ENCODE measurements at regions not wholly inside any gene's neighbourhood (a gene's known extent, or its start where the extent isn't known, plus 50 kb on each side); places are given as distances from the start of the nearest gene placed in this dataset.

DNA sequence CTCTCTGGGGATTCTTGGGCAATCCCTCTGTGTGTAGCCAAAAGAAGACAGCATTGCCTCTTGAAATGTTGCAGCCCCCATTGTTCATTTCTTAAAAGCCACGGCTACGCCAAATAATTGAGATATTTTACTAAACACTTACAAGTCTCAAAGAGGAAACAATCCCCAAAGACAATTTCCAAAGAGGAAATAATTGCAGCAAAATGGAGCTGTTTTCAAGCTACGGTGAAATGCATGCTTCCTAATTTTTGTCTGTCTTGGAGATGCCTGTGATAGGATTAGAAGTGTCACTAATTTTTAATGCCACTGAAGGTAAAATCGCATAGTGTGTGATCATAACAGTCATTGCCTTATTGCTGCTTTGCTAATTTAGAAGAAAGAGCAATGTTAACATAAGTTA is 72.9 kb upstream of the NAMPT start:
- no peaks in the 10 kb centered on the region for H3K4me1 Mint-ChIP-seq (ENCODE audit: unreplicated experiment)
- no peak overlapping the region for H3K27ac Mint-ChIP-seq (ENCODE audit: unreplicated experiment)
- DNase-seq (ENCODE audit: extremely low spot score, unreplicated experiment): peak; percentile 19
- H3K27me3 Mint-ChIP-seq (ENCODE audit: unreplicated experiment): peaks cover 47% of the 10 kb centered on the region
- H3K36me3 Mint-ChIP-seq (ENCODE audit: unreplicated experiment): no peaks in the 10 kb centered on the region
- no peaks in the 10 kb centered on the region for H3K9me3 Mint-ChIP-seq (ENCODE audit: unreplicated experiment)
- H3K4me3 Mint-ChIP-seq (ENCODE audit: unreplicated experiment): no peak overlapping the region
- TF ChIP-seq, protein P1, sequence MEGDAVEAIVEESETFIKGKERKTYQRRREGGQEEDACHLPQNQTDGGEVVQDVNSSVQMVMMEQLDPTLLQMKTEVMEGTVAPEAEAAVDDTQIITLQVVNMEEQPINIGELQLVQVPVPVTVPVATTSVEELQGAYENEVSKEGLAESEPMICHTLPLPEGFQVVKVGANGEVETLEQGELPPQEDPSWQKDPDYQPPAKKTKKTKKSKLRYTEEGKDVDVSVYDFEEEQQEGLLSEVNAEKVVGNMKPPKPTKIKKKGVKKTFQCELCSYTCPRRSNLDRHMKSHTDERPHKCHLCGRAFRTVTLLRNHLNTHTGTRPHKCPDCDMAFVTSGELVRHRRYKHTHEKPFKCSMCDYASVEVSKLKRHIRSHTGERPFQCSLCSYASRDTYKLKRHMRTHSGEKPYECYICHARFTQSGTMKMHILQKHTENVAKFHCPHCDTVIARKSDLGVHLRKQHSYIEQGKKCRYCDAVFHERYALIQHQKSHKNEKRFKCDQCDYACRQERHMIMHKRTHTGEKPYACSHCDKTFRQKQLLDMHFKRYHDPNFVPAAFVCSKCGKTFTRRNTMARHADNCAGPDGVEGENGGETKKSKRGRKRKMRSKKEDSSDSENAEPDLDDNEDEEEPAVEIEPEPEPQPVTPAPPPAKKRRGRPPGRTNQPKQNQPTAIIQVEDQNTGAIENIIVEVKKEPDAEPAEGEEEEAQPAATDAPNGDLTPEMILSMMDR (IDR thresholded peaks at IDR 0.05): no peak

DNA sequence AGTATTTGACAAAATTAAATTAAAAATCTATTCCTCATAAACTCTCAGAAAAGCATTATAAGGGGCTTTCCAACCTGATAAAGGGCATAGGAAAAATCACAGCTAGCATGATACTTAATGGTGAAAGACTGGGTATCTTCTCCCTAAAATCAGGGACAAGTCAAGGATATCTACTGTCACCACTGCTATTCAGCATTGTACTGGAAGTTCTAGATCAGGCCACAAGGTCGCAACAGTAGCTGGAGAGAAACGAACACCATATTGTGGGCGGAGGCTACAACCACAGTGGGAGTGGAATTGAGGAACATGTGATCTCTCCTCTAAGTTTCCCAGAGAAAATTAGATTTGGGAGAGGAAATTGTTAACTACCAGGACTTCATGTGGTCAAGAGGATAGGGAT is 70.0 kb upstream of the NAMPT start:
- Mint-ChIP-seq H3K4me3 (ENCODE audit: unreplicated experiment) (no peak overlapping the region), H3K9me3 (ENCODE audit: unreplicated experiment) (no peaks in the 10 kb centered on the region), H3K36me3 (ENCODE audit: unreplicated experiment) (no peaks in the 10 kb centered on the region), H3K4me1 (ENCODE audit: unreplicated experiment) (no peaks in the 10 kb centered on the region), H3K27me3 (ENCODE audit: unreplicated experiment) (peaks cover 32% of the 10 kb centered on the region), H3K27ac (ENCODE audit: unreplicated experiment) (no peak overlapping the region)
- DNase-seq (ENCODE audit: extremely low spot score, unreplicated experiment): no peak
- TF ChIP-seq, protein P1 (IDR thresholded peaks at IDR 0.05): no peak

DNA sequence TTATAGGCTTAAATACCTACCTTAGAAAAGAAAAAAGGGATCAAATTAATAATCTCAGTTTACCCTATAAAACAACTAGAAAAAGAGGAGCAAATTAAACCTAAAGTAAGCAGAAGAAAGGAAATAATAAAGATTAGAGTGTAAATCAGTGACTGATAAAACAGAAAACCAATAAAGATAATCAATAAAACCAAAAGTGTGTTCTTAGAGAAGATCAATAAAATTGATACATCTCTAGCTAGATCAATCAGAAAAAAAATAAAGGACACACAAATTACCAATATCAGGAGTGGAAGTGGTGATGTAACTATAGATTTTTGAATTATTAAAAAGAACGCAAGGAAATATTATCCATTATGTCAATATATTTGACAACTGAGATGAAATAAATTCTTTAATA is 69.2 kb upstream of the NAMPT start:
- Mint-ChIP-seq H3K27me3 (ENCODE audit: unreplicated experiment) (peaks cover 38% of the 10 kb centered on the region), H3K4me1 (ENCODE audit: unreplicated experiment) (no peaks in the 10 kb centered on the region), H3K4me3 (ENCODE audit: unreplicated experiment) (no peak overlapping the region), H3K27ac (ENCODE audit: unreplicated experiment) (no peak overlapping the region), H3K36me3 (ENCODE audit: unreplicated experiment) (no peaks in the 10 kb centered on the region), H3K9me3 (ENCODE audit: unreplicated experiment) (peaks cover 6% of the 10 kb centered on the region)
- TF ChIP-seq, protein P1 (IDR thresholded peaks at IDR 0.05): no peak
- DNase-seq (ENCODE audit: extremely low spot score, unreplicated experiment): no peak

DNA sequence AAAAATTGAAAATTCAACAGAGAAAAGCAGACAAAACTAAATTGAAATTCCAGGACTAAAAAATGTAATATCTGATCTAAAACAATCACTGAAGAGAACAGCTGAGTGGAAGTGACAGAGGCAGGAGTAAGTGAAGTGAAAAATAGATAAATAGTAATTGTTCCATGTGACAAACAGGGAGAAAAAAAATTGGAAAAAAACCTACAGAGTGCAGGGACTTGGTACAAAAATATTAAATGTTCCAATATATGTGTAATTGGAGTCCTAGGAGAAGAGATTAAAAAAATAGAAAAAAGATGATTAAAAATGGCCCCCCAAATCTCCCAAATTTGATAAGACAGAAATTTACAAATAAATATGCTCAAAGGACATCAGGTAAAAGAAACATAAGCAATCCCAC is 63.4 kb upstream of the NAMPT start:
- Mint-ChIP-seq H3K9me3 (ENCODE audit: unreplicated experiment) (peaks cover 30% of the 10 kb centered on the region), H3K4me1 (ENCODE audit: unreplicated experiment) (no peaks in the 10 kb centered on the region), H3K27ac (ENCODE audit: unreplicated experiment) (no peak overlapping the region), H3K36me3 (ENCODE audit: unreplicated experiment) (peaks cover 5% of the 10 kb centered on the region), H3K4me3 (ENCODE audit: unreplicated experiment) (no peak overlapping the region), H3K27me3 (ENCODE audit: unreplicated experiment) (peaks cover 23% of the 10 kb centered on the region)
- TF ChIP-seq, protein P1 (IDR thresholded peaks at IDR 0.05): no peak
- DNase-seq (ENCODE audit: extremely low spot score, unreplicated experiment): no peak

DNA sequence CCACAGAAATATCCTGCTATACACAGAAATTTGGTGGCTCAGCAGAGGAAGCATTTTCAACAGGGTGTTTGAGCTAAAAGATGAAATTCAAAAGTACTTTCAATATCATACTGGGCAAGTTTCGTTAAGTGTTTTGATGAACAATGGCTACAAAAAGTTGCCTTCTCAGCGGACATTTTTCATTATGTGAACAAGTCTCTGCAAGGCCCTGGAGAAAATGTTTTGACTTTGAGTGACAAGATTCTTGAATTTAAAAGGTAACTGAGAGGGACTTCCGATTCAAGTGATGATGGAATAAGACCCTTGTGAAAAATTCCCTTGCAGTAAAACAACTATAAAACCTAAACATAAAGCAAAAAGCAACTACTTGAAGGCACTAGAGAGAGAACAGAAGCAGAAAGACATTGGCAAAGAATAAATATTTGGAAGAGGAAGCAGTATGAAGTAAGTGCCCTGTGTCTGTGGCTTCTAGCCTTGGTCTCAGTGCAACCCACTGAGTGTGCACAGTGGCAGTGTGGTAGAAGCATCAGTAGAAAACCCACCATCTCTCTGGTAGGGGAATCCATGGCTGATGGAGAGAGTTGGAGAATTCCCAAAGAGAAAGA is 62.5 kb upstream of the NAMPT start:
- Mint-ChIP-seq H3K4me3 (ENCODE audit: unreplicated experiment) (no peak overlapping the region), H3K27ac (ENCODE audit: unreplicated experiment) (no peak overlapping the region), H3K9me3 (ENCODE audit: unreplicated experiment) (peaks cover 37% of the 10 kb centered on the region), H3K4me1 (ENCODE audit: unreplicated experiment) (no peaks in the 10 kb centered on the region), H3K27me3 (ENCODE audit: unreplicated experiment) (peaks cover 21% of the 10 kb centered on the region), H3K36me3 (ENCODE audit: unreplicated experiment) (peaks cover 5% of the 10 kb centered on the region)
- no peak for DNase-seq (ENCODE audit: extremely low spot score, unreplicated experiment)
- TF ChIP-seq, protein P1 (IDR thresholded peaks at IDR 0.05): no peak
